ENCODE measurements at regions not wholly inside any gene's neighbourhood (a gene's known extent, or its start where the extent isn't known, plus 50 kb on each side); places are given as distances from the start of the nearest gene placed in this dataset.

DNA sequence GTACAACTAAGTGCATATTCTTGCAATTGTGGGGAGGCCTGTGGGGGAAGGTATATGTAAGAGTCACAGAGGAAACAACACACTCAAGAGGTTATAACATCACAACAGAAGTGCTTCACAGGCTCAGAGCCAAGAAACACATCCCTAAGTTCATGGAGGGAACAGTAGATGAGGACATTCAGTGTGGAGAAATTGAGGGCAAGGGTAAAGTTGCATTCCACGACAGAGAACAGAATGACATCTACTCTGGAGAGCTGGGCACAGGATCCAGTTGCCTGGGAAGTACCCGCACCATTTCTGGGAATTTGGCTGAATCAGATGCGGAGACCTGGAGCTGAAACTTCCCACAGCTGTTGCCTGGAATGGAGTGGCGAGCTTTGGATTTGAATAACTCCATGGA lies 197.2 kb downstream of the NXNL2 start:
- Histone ChIP-seq H3K36me3 (replicated peaks; ENCODE audit: low read depth, low read length) (no peaks in the 10 kb centered on the region), H3K27me3 (ENCODE audit: low read depth, low read length) (no peaks in the 10 kb centered on the region; the same call in 1 of the 2 replicates), H4K20me1 (ENCODE audit: insufficient read depth, low read length) (no peaks in the 10 kb centered on the region), H3K9ac (ENCODE audit: low read length) (no peak overlapping the region), H3K9me3 (ENCODE audit: insufficient read depth, low read length) (no peaks in the 10 kb centered on the region), H3K79me2 (ENCODE audit: low read length) (no peaks in the 10 kb centered on the region), H3K4me1 (ENCODE audit: low read length) (no peaks in the 10 kb centered on the region), H2AFZ (ENCODE audit: low read depth, low read length) (no peak overlapping the region), H3K4me2 (ENCODE audit: low read length) (no peak overlapping the region), H3K27ac (ENCODE audit: low read length) (no peak overlapping the region), H3K4me3 (ENCODE audit: low read length) (no peak overlapping the region)
- no peak for TF ChIP-seq EZH2phosphoT487 (IDR thresholded peaks at IDR 0.05; ENCODE audit: low read depth)
- TF ChIP-seq, protein P1, sequence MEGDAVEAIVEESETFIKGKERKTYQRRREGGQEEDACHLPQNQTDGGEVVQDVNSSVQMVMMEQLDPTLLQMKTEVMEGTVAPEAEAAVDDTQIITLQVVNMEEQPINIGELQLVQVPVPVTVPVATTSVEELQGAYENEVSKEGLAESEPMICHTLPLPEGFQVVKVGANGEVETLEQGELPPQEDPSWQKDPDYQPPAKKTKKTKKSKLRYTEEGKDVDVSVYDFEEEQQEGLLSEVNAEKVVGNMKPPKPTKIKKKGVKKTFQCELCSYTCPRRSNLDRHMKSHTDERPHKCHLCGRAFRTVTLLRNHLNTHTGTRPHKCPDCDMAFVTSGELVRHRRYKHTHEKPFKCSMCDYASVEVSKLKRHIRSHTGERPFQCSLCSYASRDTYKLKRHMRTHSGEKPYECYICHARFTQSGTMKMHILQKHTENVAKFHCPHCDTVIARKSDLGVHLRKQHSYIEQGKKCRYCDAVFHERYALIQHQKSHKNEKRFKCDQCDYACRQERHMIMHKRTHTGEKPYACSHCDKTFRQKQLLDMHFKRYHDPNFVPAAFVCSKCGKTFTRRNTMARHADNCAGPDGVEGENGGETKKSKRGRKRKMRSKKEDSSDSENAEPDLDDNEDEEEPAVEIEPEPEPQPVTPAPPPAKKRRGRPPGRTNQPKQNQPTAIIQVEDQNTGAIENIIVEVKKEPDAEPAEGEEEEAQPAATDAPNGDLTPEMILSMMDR (IDR thresholded peaks at IDR 0.05; ENCODE audit: low read depth, low read length): no peak

DNA sequence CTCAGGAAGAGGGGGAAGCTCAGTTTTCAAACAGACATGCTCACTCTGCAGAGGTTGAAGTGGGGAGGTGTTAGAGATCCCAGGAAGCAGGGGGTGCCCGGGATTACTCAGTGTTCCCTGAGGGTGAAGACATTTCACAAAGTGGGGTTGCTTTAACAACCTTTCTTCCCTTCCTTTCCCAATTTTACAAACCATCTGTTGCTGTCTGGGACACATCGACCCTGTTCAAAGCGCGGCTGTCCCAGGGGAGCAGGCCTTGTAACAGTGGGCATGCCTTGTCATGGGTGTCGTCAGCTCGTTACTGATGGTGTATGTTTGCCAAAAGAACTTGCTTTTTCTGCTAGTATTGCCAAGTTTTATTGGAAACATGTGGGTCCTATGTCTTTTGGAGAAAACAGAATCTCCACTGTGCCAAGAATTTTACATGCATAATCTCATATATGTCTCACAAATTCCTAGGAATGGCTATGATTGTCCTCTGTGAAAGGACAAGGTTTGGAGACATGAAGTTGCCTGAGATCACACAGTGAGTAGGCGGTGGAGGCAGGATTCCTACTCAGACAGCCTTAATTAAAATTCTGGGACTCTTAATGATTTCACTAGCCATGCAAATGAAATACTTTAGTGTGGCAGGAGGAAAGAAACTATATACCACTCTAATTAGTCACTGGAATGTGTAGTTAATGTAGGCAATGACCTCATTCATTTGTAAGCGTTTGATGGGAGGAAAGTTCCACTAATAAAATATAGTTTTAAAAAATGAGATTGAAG lies 198.9 kb downstream of the NXNL2 start:
- Histone ChIP-seq H3K4me3 (ENCODE audit: low read length) (no peak overlapping the region), H3K27me3 (ENCODE audit: low read depth, low read length) (no peaks in the 10 kb centered on the region; the same call in 1 of the 2 replicates), H2AFZ (ENCODE audit: low read depth, low read length) (no peak overlapping the region), H3K79me2 (ENCODE audit: low read length) (no peaks in the 10 kb centered on the region), H3K4me1 (ENCODE audit: low read length) (no peaks in the 10 kb centered on the region), H3K4me2 (ENCODE audit: low read length) (no peak overlapping the region), H3K9ac (ENCODE audit: low read length) (no peak overlapping the region), H4K20me1 (ENCODE audit: insufficient read depth, low read length) (no peaks in the 10 kb centered on the region), H3K9me3 (ENCODE audit: insufficient read depth, low read length) (no peaks in the 10 kb centered on the region), H3K36me3 (replicated peaks; ENCODE audit: low read depth, low read length) (no peaks in the 10 kb centered on the region), H3K27ac (ENCODE audit: low read length) (no peak overlapping the region)
- TF ChIP-seq EZH2phosphoT487 (IDR thresholded peaks at IDR 0.05; ENCODE audit: low read depth): no peak
- TF ChIP-seq, protein P1 (IDR thresholded peaks at IDR 0.05; ENCODE audit: low read depth, low read length): no peak

DNA sequence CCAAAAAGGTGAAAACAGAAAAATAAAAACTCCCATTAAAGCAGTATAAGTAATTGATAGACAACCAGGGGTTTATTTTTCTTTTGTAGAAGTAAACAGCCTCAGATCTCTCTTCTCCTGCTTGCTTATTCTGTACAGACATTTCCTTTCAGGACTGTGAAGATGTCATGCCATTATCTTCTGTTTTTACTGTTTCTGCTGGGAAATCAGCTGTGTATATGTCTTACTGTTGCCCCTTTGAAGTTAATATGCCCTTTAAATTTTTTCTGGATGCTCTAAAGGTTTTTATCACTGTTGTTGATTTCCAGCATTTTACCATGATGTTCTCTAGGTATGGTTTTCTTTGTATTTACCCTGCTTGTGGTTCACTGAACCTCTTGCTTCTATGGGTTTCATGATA lies 199.5 kb downstream of the NXNL2 start:
- peaks cover 5% of the 10 kb centered on the region; the same call in 1 of the 2 replicates for H3K27me3 ChIP-seq (ENCODE audit: low read depth, low read length)
- no peak overlapping the region for H2AFZ ChIP-seq (ENCODE audit: low read depth, low read length)
- H3K9ac ChIP-seq (ENCODE audit: low read length): no peak overlapping the region
- no peaks in the 10 kb centered on the region for H3K36me3 ChIP-seq (replicated peaks; ENCODE audit: low read depth, low read length)
- no peaks in the 10 kb centered on the region for H3K9me3 ChIP-seq (ENCODE audit: insufficient read depth, low read length)
- no peaks in the 10 kb centered on the region for H3K79me2 ChIP-seq (ENCODE audit: low read length)
- no peak overlapping the region for H3K4me3 ChIP-seq (ENCODE audit: low read length)
- H3K27ac ChIP-seq (ENCODE audit: low read length): no peak overlapping the region
- no peak for TF ChIP-seq EZH2phosphoT487 (IDR thresholded peaks at IDR 0.05; ENCODE audit: low read depth)
- TF ChIP-seq, protein P1 (IDR thresholded peaks at IDR 0.05; ENCODE audit: low read depth, low read length): no peak
- no peak overlapping the region for H3K4me2 ChIP-seq (ENCODE audit: low read length)
- H4K20me1 ChIP-seq (ENCODE audit: insufficient read depth, low read length): no peaks in the 10 kb centered on the region
- H3K4me1 ChIP-seq (ENCODE audit: low read length): no peaks in the 10 kb centered on the region

DNA sequence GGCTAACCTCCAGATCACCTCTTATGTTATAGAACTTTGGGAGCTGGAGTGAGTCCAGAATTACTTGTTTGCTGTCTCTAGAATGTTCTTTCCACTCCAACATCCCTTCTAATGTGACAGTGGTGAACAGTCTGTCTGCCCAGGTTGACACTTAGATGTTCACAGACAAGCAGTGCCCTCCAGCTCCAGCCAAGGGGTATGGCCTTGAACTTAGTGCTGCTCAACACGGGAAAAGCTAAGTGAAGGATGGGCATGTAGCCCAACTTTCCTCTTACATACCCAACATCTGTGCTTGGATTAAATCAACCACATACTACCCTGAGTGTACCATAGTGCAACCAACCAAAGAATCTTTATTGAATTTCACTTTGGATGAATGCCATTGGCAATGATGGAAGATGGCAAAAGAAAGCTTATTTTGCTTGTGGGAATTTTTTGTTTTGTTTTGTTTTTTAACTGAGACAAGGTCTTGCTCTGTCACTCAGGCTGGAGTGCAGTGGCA lies 201.2 kb downstream of the NXNL2 start:
- Histone ChIP-seq H3K36me3 (replicated peaks; ENCODE audit: low read depth, low read length) (no peaks in the 10 kb centered on the region), H4K20me1 (ENCODE audit: insufficient read depth, low read length) (no peaks in the 10 kb centered on the region), H3K4me3 (ENCODE audit: low read length) (no peak overlapping the region), H3K9ac (ENCODE audit: low read length) (no peak overlapping the region), H3K79me2 (ENCODE audit: low read length) (no peaks in the 10 kb centered on the region), H3K4me1 (ENCODE audit: low read length) (no peaks in the 10 kb centered on the region), H3K27me3 (ENCODE audit: low read depth, low read length) (peaks cover 5% of the 10 kb centered on the region; the same call in 1 of the 2 replicates), H3K4me2 (ENCODE audit: low read length) (no peak overlapping the region), H3K9me3 (ENCODE audit: insufficient read depth, low read length) (no peaks in the 10 kb centered on the region), H3K27ac (ENCODE audit: low read length) (no peak overlapping the region), H2AFZ (ENCODE audit: low read depth, low read length) (no peak overlapping the region)
- TF ChIP-seq EZH2phosphoT487 (IDR thresholded peaks at IDR 0.05; ENCODE audit: low read depth): no peak
- TF ChIP-seq, protein P1 (IDR thresholded peaks at IDR 0.05; ENCODE audit: low read depth, low read length): no peak
